Activated naive CD8-positive, alpha-beta T cell treated with anti-CD3 and anti-CD28 coated beads, Interleukin-2, amount 50 U/mL, for 24 hours (primary cell): ENCODE measurements at regions not wholly inside any gene's neighbourhood (a gene's known extent, or its start where the extent isn't known, plus 50 kb on each side); places are given as distances from the start of the nearest gene placed in this dataset.
A peak's percentile ranks its signal among the peaks of the same experiment; 100 is the strongest.
"Not testable (repeated sequence)": the region's sequence is repeated elsewhere in the genome, so short reads cannot be mapped to it uniquely, and the experiment has no call there.

ENCODE experiments used
- ATAC-seq: fragments of 150-1000 bp; cut with Tn5 transposase; one replicate; pipeline ENCODE4 v1.10.0; 2021
- DNase-seq: peaks from one replicate; pipeline ENCODE4 v3.0.0; 2021
- H3K27ac Mint-ChIP-seq: one replicate; pipeline ENCODE4 v1.8.0; 2021; ENCODE audit warnings: mild to moderate bottlenecking, mixed read lengths
- H3K27me3 Mint-ChIP-seq: one replicate; pipeline ENCODE4 v1.8.0; 2021; ENCODE audit warnings: mixed read lengths
- H3K36me3 Mint-ChIP-seq: one replicate; pipeline ENCODE4 v1.8.0; 2021; ENCODE audit warnings: low read depth, mixed read lengths
- H3K4me1 Mint-ChIP-seq: one replicate; pipeline ENCODE4 v1.8.0; 2021; ENCODE audit warnings: mixed read lengths
- H3K4me3 Mint-ChIP-seq: one replicate; pipeline ENCODE4 v1.8.0; 2021; ENCODE audit warnings: mild to moderate bottlenecking, moderate library complexity, mixed read lengths
- H3K9me3 Mint-ChIP-seq: one replicate; pipeline ENCODE4 v1.8.0; 2021; ENCODE audit warnings: mixed read lengths

GRCh38 chr13:24983094-24983493, 112.8 kb upstream of the PABPC3 start:
- H3K27ac Mint-ChIP-seq, result no peak overlapping the region

GRCh38 chr13:24984134-24984533, 111.8 kb upstream of the PABPC3 start:
- Mint-ChIP-seq H3K27ac (no peak overlapping the region), H3K36me3 (no peaks in the 10 kb centered on the region), H3K4me3 (no peak overlapping the region), H3K9me3 (no peaks in the 10 kb centered on the region), H3K4me1 (no peaks in the 10 kb centered on the region), H3K27me3 (peaks cover 37% of the 10 kb centered on the region)
- DNase-seq (no peak), ATAC-seq (no peak)

More at GRCh38 chr13:24983094-24983493, 112.8 kb upstream of the PABPC3 start:
- Mint-ChIP-seq H3K9me3 (no peaks in the 10 kb centered on the region), H3K36me3 (no peaks in the 10 kb centered on the region), H3K4me1 (no peaks in the 10 kb centered on the region), H3K27me3 (peaks cover 30% of the 10 kb centered on the region), H3K4me3 (no peak overlapping the region)
- no peak for ATAC-seq
- DNase-seq, result no peak

GRCh38 chr13:24985107-24985506, 110.8 kb upstream of the PABPC3 start:
- Mint-ChIP-seq H3K9me3 (no peaks in the 10 kb centered on the region), H3K27me3 (peaks cover 43% of the 10 kb centered on the region), H3K4me1 (no peaks in the 10 kb centered on the region), H3K36me3 (no peaks in the 10 kb centered on the region), H3K4me3 (no peak overlapping the region), H3K27ac (no peak overlapping the region)
- no peak for ATAC-seq
- no peak for DNase-seq

GRCh38 chr13:24985896-24986295, 110.0 kb upstream of the PABPC3 start:
- Mint-ChIP-seq H3K36me3 (no peaks in the 10 kb centered on the region), H3K27me3 (peaks cover 47% of the 10 kb centered on the region), H3K4me1 (no peaks in the 10 kb centered on the region), H3K27ac (no peak overlapping the region), H3K4me3 (no peak overlapping the region), H3K9me3 (no peaks in the 10 kb centered on the region)
- no peak for DNase-seq
- no peak for ATAC-seq

GRCh38 chr13:24986826-24987225, 109.1 kb upstream of the PABPC3 start:
- DNase-seq (no peak), ATAC-seq (no peak)
- no peaks in the 10 kb centered on the region for H3K4me1 Mint-ChIP-seq
- H3K27ac Mint-ChIP-seq, result no peak overlapping the region
- no peaks in the 10 kb centered on the region for H3K36me3 Mint-ChIP-seq
- H3K9me3 Mint-ChIP-seq, result no peaks in the 10 kb centered on the region
- no peak overlapping the region for H3K4me3 Mint-ChIP-seq
- H3K27me3 Mint-ChIP-seq, result peaks cover 50% of the 10 kb centered on the region

- H3K4me3 Mint-ChIP-seq, H3K4me1 Mint-ChIP-seq, ATAC-seq, H3K9me3 Mint-ChIP-seq, H3K36me3 Mint-ChIP-seq, DNase-seq, H3K27ac Mint-ChIP-seq: not testable (repeated sequence)
- peaks cover 35% of the 10 kb centered on the region for H3K27me3 Mint-ChIP-seq
These were observed 106.0 kb upstream of the PABPC3 start for GRCh38 chr13:24989959-24990358.

- not testable (repeated sequence) for H3K9me3 Mint-ChIP-seq, H3K36me3 Mint-ChIP-seq, H3K4me3 Mint-ChIP-seq, H3K27ac Mint-ChIP-seq, H3K4me1 Mint-ChIP-seq, ATAC-seq, DNase-seq
- peaks cover 38% of the 10 kb centered on the region for H3K27me3 Mint-ChIP-seq
These were observed 103.0 kb upstream of the PABPC3 start for GRCh38 chr13:24992946-24993345.

- DNase-seq (peak; percentile 57), ATAC-seq (peak; percentile 79)
- H3K36me3 Mint-ChIP-seq, result no peaks in the 10 kb centered on the region
- H3K9me3 Mint-ChIP-seq, result no peaks in the 10 kb centered on the region
- no peak overlapping the region for H3K4me3 Mint-ChIP-seq
- H3K27ac Mint-ChIP-seq, result no peak overlapping the region
- H3K4me1 Mint-ChIP-seq, result peaks cover 3% of the 10 kb centered on the region
- peaks cover 31% of the 10 kb centered on the region for H3K27me3 Mint-ChIP-seq
These were observed 100.6 kb upstream of the PABPC3 start for GRCh38 chr13:24995225-24995804.

GRCh38 chr13:24997367-24997967, 98.5 kb upstream of the PABPC3 start:
- no peak overlapping the region for H3K27ac Mint-ChIP-seq

GRCh38 chr13:24998433-24998832, 97.5 kb upstream of the PABPC3 start:
- DNase-seq (no peak), ATAC-seq (no peak)
- peaks cover 3% of the 10 kb centered on the region for H3K4me1 Mint-ChIP-seq
- no peaks in the 10 kb centered on the region for H3K36me3 Mint-ChIP-seq
- H3K27ac Mint-ChIP-seq, result no peak overlapping the region
- H3K27me3 Mint-ChIP-seq, result peaks cover 46% of the 10 kb centered on the region
- H3K4me3 Mint-ChIP-seq, result no peak overlapping the region
- H3K9me3 Mint-ChIP-seq, result no peaks in the 10 kb centered on the region

More at GRCh38 chr13:24997367-24997967, 98.5 kb upstream of the PABPC3 start:
- no peak for DNase-seq
- Mint-ChIP-seq H3K4me1 (peaks cover 3% of the 10 kb centered on the region), H3K36me3 (no peaks in the 10 kb centered on the region), H3K27me3 (peaks cover 38% of the 10 kb centered on the region), H3K4me3 (no peak overlapping the region), H3K9me3 (no peaks in the 10 kb centered on the region)
- no peak for ATAC-seq

- Mint-ChIP-seq H3K4me3 (no peak overlapping the region), H3K27me3 (peaks cover 44% of the 10 kb centered on the region), H3K9me3 (no peaks in the 10 kb centered on the region), H3K36me3 (no peaks in the 10 kb centered on the region), H3K4me1 (peaks cover 2% of the 10 kb centered on the region), H3K27ac (no peak overlapping the region)
- DNase-seq (no peak), ATAC-seq (no peak)
These were observed 94.3 kb upstream of the PABPC3 start for GRCh38 chr13:25001476-25002206.

GRCh38 chr13:25002311-25002710, 93.6 kb upstream of the PABPC3 start:
- not testable (repeated sequence) for H3K9me3 Mint-ChIP-seq, H3K4me3 Mint-ChIP-seq, DNase-seq, H3K4me1 Mint-ChIP-seq, H3K36me3 Mint-ChIP-seq, H3K27ac Mint-ChIP-seq, ATAC-seq
- peaks cover 41% of the 10 kb centered on the region for H3K27me3 Mint-ChIP-seq

- H3K4me1 Mint-ChIP-seq, DNase-seq, H3K9me3 Mint-ChIP-seq, H3K27ac Mint-ChIP-seq, H3K4me3 Mint-ChIP-seq, ATAC-seq, H3K36me3 Mint-ChIP-seq: not testable (repeated sequence)
- H3K27me3 Mint-ChIP-seq, result peaks cover 46% of the 10 kb centered on the region
These were observed 91.4 kb upstream of the PABPC3 start for GRCh38 chr13:25004489-25004888.

- DNase-seq, H3K4me3 Mint-ChIP-seq, H3K36me3 Mint-ChIP-seq, H3K9me3 Mint-ChIP-seq, H3K27ac Mint-ChIP-seq, H3K4me1 Mint-ChIP-seq: not testable (repeated sequence)
- ATAC-seq, result peak; percentile 65
- H3K27me3 Mint-ChIP-seq, result peaks cover 45% of the 10 kb centered on the region
These were observed 90.9 kb upstream of the PABPC3 start for GRCh38 chr13:25005050-25005497.

- not testable (repeated sequence) for H3K4me3 Mint-ChIP-seq, H3K4me1 Mint-ChIP-seq, H3K27ac Mint-ChIP-seq, H3K9me3 Mint-ChIP-seq, DNase-seq, H3K36me3 Mint-ChIP-seq, ATAC-seq
- peaks cover 37% of the 10 kb centered on the region for H3K27me3 Mint-ChIP-seq
These were observed 88.5 kb upstream of the PABPC3 start for GRCh38 chr13:25007389-25007788.
